Loucy (cell line): ENCODE measurements at regions not wholly inside any gene's neighbourhood (a gene's known extent, or its start where the extent isn't known, plus 50 kb on each side); places are given as distances from the start of the nearest gene placed in this dataset.

ENCODE experiments used
- H2AFZ ChIP-seq: fragments of 200-600 bp; sonication (generic); 2 replicates; pipeline ENCODE4 v1.6.0; 2016; ENCODE audit warnings: antibody characterized with exemption, mild to moderate bottlenecking, low read length, moderate library complexity
- H3F3A ChIP-seq: fragments of 200-600 bp; 2 replicates; pipeline ENCODE4 v1.6.0; 2016; ENCODE audit warnings: antibody characterized with exemption, low read depth, mild to moderate bottlenecking
- H3K27me3 ChIP-seq: fragments of 200-600 bp; sonication (generic); 2 replicates; pipeline ENCODE4 v1.6.1; 2014; ENCODE audit warnings: low read length, mild to moderate bottlenecking; ENCODE audit not compliant: insufficient read depth, poor library complexity, severe bottlenecking
- H3K36me3 ChIP-seq: fragments of 200-600 bp; sonication (generic); 2 replicates; pipeline ENCODE4 v1.6.1; 2016; ENCODE audit warnings: low read length; ENCODE audit not compliant: insufficient read depth
- H3K4me1 ChIP-seq: fragments of 200-600 bp; sonication (generic); 2 replicates; pipeline ENCODE4 v1.5.1; 2014; ENCODE audit warnings: low read length, mild to moderate bottlenecking; ENCODE audit not compliant: insufficient read depth, poor library complexity, severe bottlenecking
- H3K4me2 ChIP-seq: fragments of 200-600 bp; sonication (generic); 2 replicates; pipeline ENCODE4 v1.6.0; 2014; ENCODE audit warnings: antibody characterized with exemption, low read length, low read depth, mild to moderate bottlenecking; ENCODE audit not compliant: poor library complexity, severe bottlenecking
- H3K4me3 ChIP-seq: fragments of 200-600 bp; sonication (generic); 2 replicates; pipeline ENCODE4 v1.5.1; 2014; ENCODE audit warnings: low read length, mild to moderate bottlenecking, mixed read lengths; ENCODE audit not compliant: poor library complexity, severe bottlenecking
- H3K79me2 ChIP-seq: fragments of 200-600 bp; sonication (generic); 2 replicates; pipeline ENCODE4 v1.6.1; 2014; ENCODE audit warnings: low read length; ENCODE audit not compliant: insufficient read depth
- H3K9ac ChIP-seq: fragments of 200-600 bp; sonication (generic); 2 replicates; pipeline ENCODE4 v1.6.0; 2014; ENCODE audit warnings: mild to moderate bottlenecking, low read depth, low read length, moderate library complexity; ENCODE audit not compliant: poor library complexity, severe bottlenecking
- H3K9me2 ChIP-seq: fragments of 200-600 bp; sonication (generic); replicated peaks from 2 replicates; pipeline ENCODE4 v1.6.1; 2016; ENCODE audit warnings: low read depth, low read length, mixed read lengths
- H3K9me3 ChIP-seq: fragments of 200-600 bp; sonication (generic); 2 replicates; pipeline ENCODE4 v1.6.1; 2014; ENCODE audit warnings: mild to moderate bottlenecking, antibody characterized with exemption, low read length, low read depth; ENCODE audit not compliant: insufficient read depth
- H4K20me1 ChIP-seq: fragments of 200-600 bp; sonication (generic); 2 replicates; pipeline ENCODE4 v1.6.0; 2014; ENCODE audit warnings: antibody characterized with exemption, low read length, mild to moderate bottlenecking; ENCODE audit not compliant: insufficient read depth, poor library complexity, severe bottlenecking
- EZH2phosphoT487 ChIP-seq: fragments of 200-600 bp; IDR thresholded peaks from 2 replicates; pipeline ENCODE4 v1.6.1; 2018; ENCODE audit warnings: antibody characterized with exemption, mild to moderate bottlenecking, moderate library complexity, borderline replicate concordance
- TF ChIP-seq, protein P1 (sequence below): fragments of 200-600 bp; sonication (generic); conservative IDR thresholded peaks from 2 replicates; pipeline ENCODE4 v1.5.1; 2014; ENCODE audit warnings: mild to moderate bottlenecking, antibody characterized with exemption, low read length

- H3K36me3 ChIP-seq, result no peaks in the 10 kb centered on the region
- H4K20me1 ChIP-seq, result no peaks in the 10 kb centered on the region
- no peak overlapping the region for H2AFZ ChIP-seq
- H3K9me2 ChIP-seq, result no peaks in the 10 kb centered on the region
- H3K27me3 ChIP-seq, result no peaks in the 10 kb centered on the region
- no peak overlapping the region for H3K9ac ChIP-seq
- H3K4me3 ChIP-seq, result no peak overlapping the region
- peaks cover 11% of the 10 kb centered on the region; the same call in 1 of the 2 replicates for H3K9me3 ChIP-seq
- H3K4me1 ChIP-seq, result no peaks in the 10 kb centered on the region
- H3F3A ChIP-seq, result no peaks in the 10 kb centered on the region
- H3K4me2 ChIP-seq, result no peak overlapping the region
- H3K79me2 ChIP-seq, result no peaks in the 10 kb centered on the region
- TF ChIP-seq EZH2phosphoT487, result no peak
- TF ChIP-seq, protein P1, sequence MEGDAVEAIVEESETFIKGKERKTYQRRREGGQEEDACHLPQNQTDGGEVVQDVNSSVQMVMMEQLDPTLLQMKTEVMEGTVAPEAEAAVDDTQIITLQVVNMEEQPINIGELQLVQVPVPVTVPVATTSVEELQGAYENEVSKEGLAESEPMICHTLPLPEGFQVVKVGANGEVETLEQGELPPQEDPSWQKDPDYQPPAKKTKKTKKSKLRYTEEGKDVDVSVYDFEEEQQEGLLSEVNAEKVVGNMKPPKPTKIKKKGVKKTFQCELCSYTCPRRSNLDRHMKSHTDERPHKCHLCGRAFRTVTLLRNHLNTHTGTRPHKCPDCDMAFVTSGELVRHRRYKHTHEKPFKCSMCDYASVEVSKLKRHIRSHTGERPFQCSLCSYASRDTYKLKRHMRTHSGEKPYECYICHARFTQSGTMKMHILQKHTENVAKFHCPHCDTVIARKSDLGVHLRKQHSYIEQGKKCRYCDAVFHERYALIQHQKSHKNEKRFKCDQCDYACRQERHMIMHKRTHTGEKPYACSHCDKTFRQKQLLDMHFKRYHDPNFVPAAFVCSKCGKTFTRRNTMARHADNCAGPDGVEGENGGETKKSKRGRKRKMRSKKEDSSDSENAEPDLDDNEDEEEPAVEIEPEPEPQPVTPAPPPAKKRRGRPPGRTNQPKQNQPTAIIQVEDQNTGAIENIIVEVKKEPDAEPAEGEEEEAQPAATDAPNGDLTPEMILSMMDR, result no peak
These were observed 128.2 kb downstream of the SNX19 start for GRCh38 chr11:130787973-130788570.

GRCh38 chr11:130789056-130789640 lies 127.1 kb downstream of the SNX19 start:
- Histone ChIP-seq H3F3A (no peaks in the 10 kb centered on the region), H2AFZ (no peak overlapping the region), H3K4me3 (no peak overlapping the region), H3K9ac (no peak overlapping the region), H3K4me2 (no peak overlapping the region), H3K36me3 (no peaks in the 10 kb centered on the region), H4K20me1 (no peaks in the 10 kb centered on the region), H3K27me3 (no peaks in the 10 kb centered on the region), H3K9me3 (peaks cover 11% of the 10 kb centered on the region; the same call in 1 of the 2 replicates), H3K9me2 (no peaks in the 10 kb centered on the region), H3K79me2 (no peaks in the 10 kb centered on the region), H3K4me1 (no peaks in the 10 kb centered on the region)
- TF ChIP-seq, protein P1, result no peak

- Histone ChIP-seq H3F3A (no peaks in the 10 kb centered on the region), H3K4me3 (no peak overlapping the region), H3K27me3 (no peaks in the 10 kb centered on the region), H3K9ac (no peak overlapping the region), H3K9me3 (peaks cover 11% of the 10 kb centered on the region; the same call in 1 of the 2 replicates), H3K36me3 (no peaks in the 10 kb centered on the region), H3K9me2 (no peaks in the 10 kb centered on the region), H3K4me2 (no peak overlapping the region), H3K4me1 (no peaks in the 10 kb centered on the region), H2AFZ (no peak overlapping the region), H4K20me1 (no peaks in the 10 kb centered on the region), H3K79me2 (no peaks in the 10 kb centered on the region)
- no peak for TF ChIP-seq EZH2phosphoT487
- TF ChIP-seq, protein P1, result no peak
These were observed 125.6 kb downstream of the SNX19 start for GRCh38 chr11:130790689-130791088.
